H1 (cell line): ENCODE measurements at regions not wholly inside any gene's neighbourhood (a gene's known extent, or its start where the extent isn't known, plus 50 kb on each side); places are given as distances from the start of the nearest gene placed in this dataset.

ENCODE experiments used
- CHD2 ChIP-seq: IDR thresholded peaks from 2 replicates; pipeline ENCODE4 v1.6.1; 2012; ENCODE audit warnings: low read length, improper control_type of control experiment
- CTCF ChIP-seq, 3 experiments: IDR thresholded peaks; 1 replicate in 2 of 3; 2 replicates in 1 of 3; pipeline versions ENCODE4 v1.5.1 to v1.6.1; 2011; ENCODE audit warnings: low read length in 3 of 3, mild to moderate bottlenecking in 3 of 3, inconsistent platforms in 2 of 3, low read depth in 1 of 3, moderate library complexity in 1 of 3; ENCODE audit not compliant: insufficient read depth in 1 of 3; ENCODE audit errors: control extremely low read depth in 1 of 3
- POLR2A ChIP-seq, 2 experiments: IDR thresholded peaks; 1 replicate in 1 of 2; 2 replicates in 1 of 2; pipeline ENCODE4 v1.6.1; 2011; ENCODE audit warnings: low read depth in 2 of 2, low read length in 2 of 2, mild to moderate bottlenecking in 2 of 2; ENCODE audit errors: control extremely low read depth in 1 of 2
- RNF2 ChIP-seq: fragments of 200-900, 300-1000 bp; sonication (generic); IDR thresholded peaks from 2 replicates; pipeline ENCODE4 v1.7.1; 2016; ENCODE audit warnings: borderline replicate concordance, low read depth, mild to moderate bottlenecking, antibody characterized with exemption, low read length; ENCODE audit not compliant: poor library complexity, severe bottlenecking; ENCODE audit errors: missing control alignments
- SIX5 ChIP-seq: IDR thresholded peaks from 2 replicates; pipeline ENCODE4 v1.6.1; 2011; ENCODE audit warnings: mild to moderate bottlenecking, low read depth, low read length
- SP1 ChIP-seq: IDR thresholded peaks from 2 replicates; pipeline ENCODE4 v1.6.1; 2011; ENCODE audit warnings: low read depth, low read length

GRCh38 chr4:53682196-53682595 is 90.9 kb upstream of the LNX1 start:
- TF ChIP-seq CTCF (IDR thresholded peaks at IDR 0.05; ENCODE audit: control extremely low read depth in 1 of 3, insufficient read depth in 1 of 3, low read depth in 1 of 3, low read length in 3 of 3), result no peak
- no peak for TF ChIP-seq SP1
- no peak for TF ChIP-seq POLR2A (IDR thresholded peaks at IDR 0.05; ENCODE audit: control extremely low read depth in 1 of 2, low read depth in 2 of 2, low read length in 2 of 2)
- no peak for TF ChIP-seq CHD2
- TF ChIP-seq SIX5, result no peak
- no peak for TF ChIP-seq RNF2
